Duodenal mucosa (tissue), 2 donors: ENCODE measurements at regions not wholly inside any gene's neighbourhood (a gene's known extent, or its start where the extent isn't known, plus 50 kb on each side); places are given as distances from the start of the nearest gene placed in this dataset.

Source experiments
- H3K27ac ChIP-seq: one replicate; pipeline ENCODE4 v1.7.0; 2013; ENCODE audit warnings: low read depth, low read length
- H3K27me3 ChIP-seq, 2 donors: one replicate each; pipeline ENCODE4 v1.7.0; 2013; ENCODE audit warnings: low read length in 2 of 2, control low read depth in 1 of 2; ENCODE audit not compliant: insufficient read depth in 2 of 2, control insufficient read depth in 1 of 2
- H3K36me3 ChIP-seq, 2 donors: one replicate each; pipeline ENCODE4 v1.7.0; 2013; ENCODE audit warnings: low read length in 2 of 2, control low read depth in 1 of 2; ENCODE audit not compliant: insufficient read depth in 2 of 2, control insufficient read depth in 1 of 2
- H3K4me1 ChIP-seq, 2 donors: one replicate each; pipeline ENCODE4 v1.7.0; 2013; ENCODE audit warnings: low read length in 2 of 2, control low read depth in 1 of 2; ENCODE audit not compliant: insufficient read depth in 2 of 2, control insufficient read depth in 1 of 2
- H3K4me3 ChIP-seq, 2 donors: one replicate each; pipeline ENCODE4 v1.7.0; 2013; ENCODE audit warnings: low read length in 2 of 2, low read depth in 1 of 2
- H3K9ac ChIP-seq, 2 donors: one replicate each; pipeline ENCODE4 v1.7.0; 2013; ENCODE audit warnings: low read length in 2 of 2, low read depth in 1 of 2
- H3K9me3 ChIP-seq, 2 donors: one replicate each; pipeline ENCODE4 v1.7.0; 2013; ENCODE audit warnings: low read length in 2 of 2, control low read depth in 1 of 2; ENCODE audit not compliant: control insufficient read depth in 1 of 2

DNA sequence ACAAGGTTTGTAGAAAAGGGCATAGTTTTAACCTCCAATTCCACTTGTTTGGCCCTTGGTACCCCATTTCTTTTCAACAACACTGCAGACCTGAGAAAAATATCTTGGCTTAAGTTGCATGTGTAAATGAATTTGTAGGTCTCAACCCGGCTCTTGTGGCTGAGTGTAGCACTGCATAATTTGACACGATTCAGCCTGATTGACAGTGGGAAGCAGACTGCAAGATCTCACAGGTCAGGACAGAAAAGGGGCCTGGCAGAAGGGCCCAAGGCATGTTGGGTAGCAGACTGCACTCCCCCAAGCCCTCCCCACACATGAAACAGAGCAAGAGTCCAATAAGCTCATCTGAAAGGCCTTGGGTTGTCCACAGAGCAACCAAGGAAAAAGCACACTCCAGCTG is 169.7 kb upstream of the SMARCA2 start:
- Histone ChIP-seq H3K9ac (no peak overlapping the region), H3K27me3 (no peaks in the 10 kb centered on the region), H3K9me3 (no peaks in the 10 kb centered on the region), H3K27ac (no peak overlapping the region), H3K4me1 (no peaks in the 10 kb centered on the region), H3K4me3 (no peak overlapping the region), H3K36me3 (no peaks in the 10 kb centered on the region)

DNA sequence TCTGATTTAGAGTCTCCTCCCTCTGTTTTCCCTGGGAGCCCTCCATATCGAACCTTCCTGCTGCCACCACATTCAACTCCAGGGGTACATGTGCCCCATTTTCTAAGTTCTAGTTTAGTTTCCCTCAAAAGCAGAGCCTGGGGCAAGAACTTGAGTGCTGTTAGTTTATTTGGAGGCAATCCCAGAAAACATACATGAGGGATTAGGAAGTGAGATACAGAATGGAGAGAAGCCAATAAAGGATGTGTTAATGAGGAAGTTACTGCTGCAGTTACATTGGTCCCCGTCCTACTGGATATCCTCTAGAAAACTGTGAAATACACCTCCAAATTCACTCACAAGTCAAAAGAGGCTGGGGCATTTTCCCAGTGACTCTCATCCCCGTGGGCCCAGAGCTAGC is 159.4 kb upstream of the SMARCA2 start:
- Histone ChIP-seq H3K4me1 (no peaks in the 10 kb centered on the region), H3K9ac (no peak overlapping the region), H3K27ac (no peak overlapping the region), H3K9me3 (no peaks in the 10 kb centered on the region), H3K36me3 (no peaks in the 10 kb centered on the region), H3K4me3 (no peak overlapping the region), H3K27me3 (no peaks in the 10 kb centered on the region)

DNA sequence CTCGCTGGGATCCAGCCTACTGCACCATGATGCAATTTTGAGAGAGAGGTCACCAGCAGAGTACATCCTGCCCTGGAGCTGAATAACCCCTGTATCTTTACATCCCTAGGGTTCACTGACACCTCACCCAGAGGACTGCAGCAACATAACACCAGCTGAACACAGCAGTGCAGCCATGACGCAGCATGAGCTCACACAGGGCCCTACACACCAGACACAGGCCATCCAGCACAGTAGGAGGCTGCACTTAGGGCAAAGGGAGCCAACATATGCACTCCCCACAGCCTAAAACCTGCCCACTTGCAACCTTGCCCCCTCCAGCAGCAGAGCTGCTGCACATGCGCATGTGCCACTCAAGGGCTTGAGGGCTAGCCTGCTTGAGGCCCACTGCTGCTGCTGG is 157.3 kb upstream of the SMARCA2 start:
- Histone ChIP-seq H3K4me1 (no peaks in the 10 kb centered on the region), H3K9ac (no peak overlapping the region), H3K9me3 (no peaks in the 10 kb centered on the region), H3K4me3 (no peak overlapping the region), H3K27me3 (no peaks in the 10 kb centered on the region), H3K36me3 (no peaks in the 10 kb centered on the region), H3K27ac (no peak overlapping the region)

DNA sequence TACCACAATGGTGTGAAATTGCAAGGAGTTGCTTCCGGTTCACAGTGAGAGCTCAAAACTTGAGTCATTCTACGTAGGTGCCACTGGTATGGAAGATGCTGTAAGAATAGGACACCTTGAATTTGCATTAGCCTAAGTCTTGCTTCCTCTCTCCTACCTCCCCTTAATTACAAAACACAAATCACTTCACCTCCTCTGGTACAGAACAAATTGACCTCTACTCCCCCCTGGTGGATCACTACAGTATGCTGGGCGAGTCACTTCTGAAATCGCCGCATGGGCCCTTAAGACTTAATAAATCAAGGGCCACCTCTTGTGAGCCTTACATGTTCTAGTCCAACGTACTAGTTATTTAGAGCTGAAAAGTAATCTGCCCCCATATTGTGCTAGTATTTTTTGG is 145.3 kb upstream of the SMARCA2 start:
- H3K36me3 ChIP-seq, result no peaks in the 10 kb centered on the region
- H3K27me3 ChIP-seq, result no peaks in the 10 kb centered on the region
- no peak overlapping the region for H3K9ac ChIP-seq
- H3K9me3 ChIP-seq, result no peaks in the 10 kb centered on the region
- no peak overlapping the region for H3K4me3 ChIP-seq
- no peaks in the 10 kb centered on the region for H3K4me1 ChIP-seq
- H3K27ac ChIP-seq, result no peak overlapping the region

DNA sequence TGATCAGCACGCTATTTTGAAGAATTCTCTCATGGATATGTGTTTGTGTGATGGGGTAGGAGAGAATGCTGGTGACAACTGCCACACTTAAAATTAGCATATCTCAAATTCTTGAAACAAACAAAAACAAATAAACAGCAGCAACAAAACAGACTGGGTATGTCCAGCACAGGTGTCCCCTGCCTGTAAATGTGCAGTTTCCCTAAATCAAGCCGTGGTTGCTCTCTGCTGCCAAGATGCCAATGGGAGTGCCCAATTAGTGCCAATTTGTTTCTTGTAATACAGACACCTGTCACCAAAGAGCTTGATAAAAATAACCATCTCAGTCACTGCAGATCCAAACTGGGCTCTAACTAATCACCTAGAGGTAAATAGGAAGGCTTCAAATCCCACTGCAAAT is 144.2 kb upstream of the SMARCA2 start:
- H3K9ac ChIP-seq, result no peak overlapping the region
- no peak overlapping the region for H3K4me3 ChIP-seq
- H3K27ac ChIP-seq, result no peak overlapping the region
- no peaks in the 10 kb centered on the region for H3K36me3 ChIP-seq
- no peaks in the 10 kb centered on the region for H3K9me3 ChIP-seq
- no peaks in the 10 kb centered on the region for H3K27me3 ChIP-seq
- no peaks in the 10 kb centered on the region for H3K4me1 ChIP-seq

DNA sequence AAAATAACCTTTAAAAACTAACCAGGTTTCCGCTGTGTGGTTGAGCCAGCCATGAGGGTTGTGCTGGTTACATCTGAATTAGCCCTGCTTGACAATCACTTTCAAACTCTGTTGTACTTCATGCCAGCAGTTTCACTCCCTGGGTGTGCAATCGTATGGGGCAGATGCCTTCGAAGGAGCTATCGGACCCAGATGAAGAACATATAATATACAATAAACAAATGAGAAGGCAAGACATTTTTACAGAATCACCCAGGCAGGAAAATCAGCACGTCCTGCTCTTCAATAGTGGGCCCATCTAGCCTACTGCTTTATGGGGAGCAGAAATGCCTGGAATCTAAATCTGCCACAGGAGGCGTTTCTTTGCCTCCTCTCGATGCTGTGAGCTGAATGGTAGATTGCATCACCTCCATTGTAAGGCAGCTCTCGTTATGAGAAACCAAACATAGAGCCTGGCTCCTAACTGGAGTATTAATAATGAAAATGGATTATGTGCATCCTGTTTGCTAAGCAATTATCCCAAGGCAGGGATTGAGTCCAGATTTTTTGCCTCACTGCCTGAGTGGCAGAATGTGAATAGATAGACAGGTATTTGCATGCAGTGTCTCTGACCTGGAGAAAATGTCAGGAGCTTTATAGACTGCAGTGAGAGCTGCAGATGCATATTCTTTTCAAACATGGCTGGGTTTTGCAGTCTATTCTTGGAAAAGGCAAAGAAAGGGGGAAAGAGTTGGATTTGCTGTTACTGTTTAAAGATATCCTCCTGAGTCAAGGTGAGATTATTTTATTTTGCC is 143.3 kb upstream of the SMARCA2 start:
- Histone ChIP-seq H3K27me3 (no peaks in the 10 kb centered on the region), H3K4me3 (no peak overlapping the region), H3K27ac (no peak overlapping the region), H3K9me3 (no peaks in the 10 kb centered on the region), H3K9ac (no peak overlapping the region), H3K36me3 (no peaks in the 10 kb centered on the region), H3K4me1 (no peaks in the 10 kb centered on the region)

DNA sequence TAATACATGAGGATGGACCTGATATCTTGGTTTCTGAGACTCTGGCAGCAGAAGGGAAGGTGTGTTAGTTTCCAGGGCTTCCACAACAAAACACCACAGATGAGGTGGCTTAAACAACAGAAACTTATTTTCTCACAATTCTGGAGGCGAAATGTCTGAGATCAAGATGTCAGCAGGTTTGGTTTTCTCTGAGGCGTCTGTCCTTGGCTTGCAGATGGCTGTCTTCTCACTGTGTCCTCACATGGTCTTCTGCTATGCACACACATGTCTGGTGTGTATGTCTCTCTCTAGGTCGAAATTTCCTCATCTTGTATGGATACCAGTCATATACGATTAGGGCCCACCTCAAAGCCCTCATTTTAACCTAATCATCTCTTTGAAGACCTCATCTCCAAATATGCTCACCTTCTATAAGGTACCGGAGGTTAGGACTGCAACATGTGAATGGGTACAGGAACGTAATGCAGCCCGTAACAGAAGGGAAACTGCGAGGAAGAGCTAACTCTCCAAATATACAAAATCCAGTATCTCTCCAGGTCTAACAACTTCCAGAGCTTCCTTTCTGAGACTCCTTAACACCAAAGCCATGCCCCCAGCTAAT is 139.8 kb upstream of the SMARCA2 start:
- Histone ChIP-seq H3K4me3 (no peak overlapping the region), H3K27ac (no peak overlapping the region), H3K27me3 (peaks cover 0 to 3% of the 10 kb centered on the region in 2 donors), H3K9me3 (no peaks in the 10 kb centered on the region), H3K4me1 (no peaks in the 10 kb centered on the region), H3K9ac (no peak overlapping the region), H3K36me3 (no peaks in the 10 kb centered on the region)

DNA sequence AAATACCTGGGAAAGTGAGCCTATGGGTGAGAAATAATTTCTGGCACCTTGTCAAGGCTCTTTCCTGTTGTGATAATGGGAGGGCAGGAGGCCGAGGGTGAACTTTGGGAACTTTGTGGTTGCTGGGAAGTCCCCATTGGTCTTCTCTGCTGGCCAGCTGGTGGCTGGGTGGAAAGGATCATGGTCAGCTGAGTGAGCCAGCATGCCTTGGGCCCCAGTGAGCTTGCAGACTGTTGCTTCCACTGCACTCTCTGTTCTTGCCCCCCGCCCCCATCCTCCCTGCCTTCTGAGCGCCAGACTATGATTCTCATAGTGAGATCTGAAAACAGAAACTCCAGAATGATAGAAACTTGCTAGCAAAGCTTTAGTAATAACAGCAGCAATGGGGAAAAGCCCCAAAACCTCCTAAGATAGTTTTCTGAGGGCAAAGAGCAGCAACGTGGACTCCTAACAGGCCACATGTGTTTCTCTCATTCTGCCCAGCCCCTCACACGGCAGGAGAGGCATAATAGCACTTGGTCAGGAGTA is 139.2 kb upstream of the SMARCA2 start:
- Histone ChIP-seq H3K4me3 (no peak overlapping the region), H3K36me3 (no peaks in the 10 kb centered on the region), H3K4me1 (no peaks in the 10 kb centered on the region), H3K27me3 (peaks cover 0 to 3% of the 10 kb centered on the region in 2 donors), H3K9ac (no peak overlapping the region), H3K27ac (no peak overlapping the region), H3K9me3 (no peaks in the 10 kb centered on the region)

DNA sequence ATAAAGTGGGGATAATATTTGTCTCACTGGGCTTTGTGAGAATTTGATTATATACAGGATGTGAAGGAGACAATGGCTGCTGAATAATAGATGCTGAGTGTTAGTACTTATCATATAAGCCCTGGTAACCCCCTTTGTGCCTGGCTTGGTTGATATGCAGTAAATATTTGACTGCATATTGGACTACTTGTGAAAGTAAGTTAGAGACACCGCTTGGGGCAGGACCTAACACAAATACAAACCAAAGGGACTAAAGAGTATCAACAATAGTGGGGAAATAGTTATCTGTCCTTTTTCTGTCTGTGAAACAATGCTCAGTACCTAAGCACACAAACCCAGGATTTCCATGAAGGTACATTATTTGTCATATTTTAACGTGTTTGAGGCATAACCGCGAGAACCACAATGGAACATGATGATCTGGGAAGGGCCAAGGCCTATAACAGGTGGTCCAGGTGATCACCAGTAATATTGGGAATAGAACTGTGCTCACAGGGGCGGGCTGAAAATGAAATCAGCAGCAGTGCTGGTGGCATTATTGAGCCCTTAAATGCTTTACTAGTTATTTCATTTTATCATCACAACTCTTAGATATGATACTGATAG is 138.2 kb upstream of the SMARCA2 start:
- Histone ChIP-seq H3K27me3 (peaks cover 0 to 3% of the 10 kb centered on the region in 2 donors), H3K4me3 (no peak overlapping the region), H3K9me3 (no peaks in the 10 kb centered on the region), H3K9ac (no peak overlapping the region), H3K4me1 (no peaks in the 10 kb centered on the region), H3K36me3 (no peaks in the 10 kb centered on the region), H3K27ac (no peak overlapping the region)

DNA sequence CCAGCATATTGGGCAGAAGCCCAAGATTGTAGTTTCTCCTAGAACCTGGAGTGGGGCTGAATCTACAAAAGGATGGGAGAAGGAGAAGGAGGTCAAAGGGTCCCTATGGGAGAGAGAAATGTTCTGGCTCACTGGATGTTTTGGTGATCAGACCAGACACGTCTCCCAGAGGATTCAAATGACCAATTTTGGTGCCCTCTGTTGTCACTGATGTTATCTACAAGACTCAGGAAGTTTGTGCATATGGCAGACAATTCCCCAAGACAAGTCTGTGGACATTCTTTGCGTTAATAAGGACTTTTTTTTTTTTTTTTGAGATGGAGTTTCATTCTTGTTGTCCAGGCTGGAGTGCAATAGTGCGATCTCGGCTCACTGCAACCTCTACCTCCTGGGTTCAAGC is 137.2 kb upstream of the SMARCA2 start:
- Histone ChIP-seq H3K4me3 (no peak overlapping the region), H3K4me1 (no peaks in the 10 kb centered on the region), H3K9ac (no peak overlapping the region), H3K36me3 (no peaks in the 10 kb centered on the region), H3K27me3 (peaks cover 0 to 3% of the 10 kb centered on the region in 2 donors), H3K27ac (no peak overlapping the region), H3K9me3 (no peaks in the 10 kb centered on the region)
